ENCODE measurements at regions not wholly inside any gene's neighbourhood (a gene's known extent, or its start where the extent isn't known, plus 50 kb on each side); places are given as distances from the start of the nearest gene placed in this dataset.

DNA sequence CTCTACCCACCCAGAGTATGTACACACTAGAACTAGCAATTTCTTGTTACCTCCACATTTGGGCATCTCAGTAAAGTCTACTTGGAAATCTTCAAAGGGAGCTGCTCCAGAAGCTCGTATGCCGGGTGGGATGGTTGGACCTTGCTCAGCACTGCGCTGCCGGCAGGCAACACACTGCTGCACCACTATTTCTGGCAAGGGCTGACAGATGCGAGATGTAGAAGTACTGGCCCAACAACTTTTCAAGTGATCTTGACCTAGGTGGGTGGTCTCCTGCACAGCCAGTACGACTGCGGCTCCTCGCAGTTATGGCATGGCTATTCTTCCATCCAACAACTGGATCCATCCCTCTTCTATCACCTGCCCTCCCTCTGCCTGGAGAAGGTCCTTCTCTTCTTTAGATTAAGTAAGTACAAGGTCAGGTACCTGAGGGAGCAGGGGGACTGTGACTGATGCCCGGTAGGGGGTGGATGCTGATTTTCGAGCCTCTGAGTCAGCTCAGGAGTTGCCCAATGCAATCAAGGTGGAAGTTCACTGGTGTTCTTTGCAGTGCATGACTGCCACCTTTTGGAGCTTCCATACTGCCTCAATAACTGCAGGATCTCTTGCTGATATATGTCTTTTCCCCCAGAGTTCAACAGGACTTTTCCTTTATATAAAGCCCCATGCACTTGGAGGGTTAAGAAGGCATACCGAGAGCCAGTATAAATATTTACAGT is 100.4 kb upstream of the SLC1A4 start:
- intact Hi-C loops (cut with micrococcal nuclease), result no loop called here
- POLR2A ChIA-PET, result no interaction called here
- Histone ChIP-seq H3K27ac (ENCODE audit: insufficient read depth, low read depth, low read length) (no peak overlapping the region), H2AFZ (ENCODE audit: low read depth, low read length) (no peak overlapping the region), H4K20me1 (replicated peaks; ENCODE audit: control insufficient read depth, extremely low read depth, insufficient read depth, low read length) (no peaks in the 10 kb centered on the region), H3K79me2 (ENCODE audit: control insufficient read depth, insufficient read depth, low read length) (no peaks in the 10 kb centered on the region), H3K4me1 (ENCODE audit: control insufficient read depth, extremely low read depth, insufficient read depth, low read length) (no peaks in the 10 kb centered on the region), H3K36me3 (ENCODE audit: control insufficient read depth in 2 of 2, extremely low read depth in 1 of 2, insufficient read depth in 2 of 2, low read length in 2 of 2) (no peaks in the 10 kb centered on the region), H3K4me3 (replicated peaks in 1 of 3; ENCODE audit: insufficient read depth in 1 of 3, low read depth in 1 of 3, low read length in 3 of 3) (no peak overlapping the region), H3K9me1 (replicated peaks; ENCODE audit: control insufficient read depth, extremely low read depth, insufficient read depth, low read length) (no peaks in the 10 kb centered on the region), H3K27me3 (ENCODE audit: control insufficient read depth in 2 of 2, insufficient read depth in 2 of 2, low read length in 2 of 2) (peaks cover 0 to 2% of the 10 kb centered on the region in 2 experiments), H3K9me3 (replicated peaks; ENCODE audit: control insufficient read depth, insufficient read depth, low read length) (no peaks in the 10 kb centered on the region), H3K9ac (replicated peaks; ENCODE audit: extremely low read depth, insufficient read depth, low read length) (no peak overlapping the region), H3K4me2 (ENCODE audit: insufficient read depth, low read length) (no peak overlapping the region)
- no peak for FAIRE-seq
- peak; percentile 25 for DNase-seq (ENCODE audit: low read depth, low spot score)
- dilution Hi-C loops (cut with MboI; ENCODE audit: extremely low pct_ligation_motif_present, low sequenced_read_pairs), result no loop called here
- no TSS peak for BruUV-seq (replicated peaks)
- CTCF ChIA-PET, result interaction anchor here (0.6 to 2.2 kb wide), 15 partner anchors 12 to 839 kb away, joined by 3 to 24 read pairs (median 3); partner anchors contain the start of gene AFTPH
- TF ChIP-seq POLR2A (IDR thresholded peaks at IDR 0.05; ENCODE audit: low read depth, low read length) (no peak), EZH2 (IDR thresholded peaks at IDR 0.05; ENCODE audit: borderline replicate concordance, low read depth, low read length, severe bottlenecking) (no peak), MAX (IDR thresholded peaks at IDR 0.05; ENCODE audit: insufficient read depth, insufficient read length) (no peak), CTCF (IDR thresholded peaks at IDR 0.05; ENCODE audit: extremely low read depth in 1 of 2, insufficient read depth in 1 of 2, low read depth in 1 of 2, low read length in 2 of 2) (peak in 1 of 2 donors; percentile 17)

- no peaks in the 10 kb centered on the region for H4K20me1 ChIP-seq (replicated peaks; ENCODE audit: control insufficient read depth, extremely low read depth, insufficient read depth, low read length)
- H3K27me3 ChIP-seq (ENCODE audit: control insufficient read depth in 2 of 2, insufficient read depth in 2 of 2, low read length in 2 of 2), result peaks cover 0 to 2% of the 10 kb centered on the region in 2 experiments
- H3K4me2 ChIP-seq (ENCODE audit: insufficient read depth, low read length), result no peak overlapping the region
- ChIA-PET CTCF (interaction anchor here (1.5 to 2.2 kb wide), 2 partner anchors 243 to 558 kb away, joined by 3 to 24 read pairs; no protein-coding TSS in a partner anchor), POLR2A (no interaction called here)
- BruUV-seq (replicated peaks), result no TSS peak
- intact Hi-C loops (cut with micrococcal nuclease), result no loop called here
- no peaks in the 10 kb centered on the region for H3K9me1 ChIP-seq (replicated peaks; ENCODE audit: control insufficient read depth, extremely low read depth, insufficient read depth, low read length)
- H3K4me1 ChIP-seq (ENCODE audit: control insufficient read depth, extremely low read depth, insufficient read depth, low read length), result no peaks in the 10 kb centered on the region
- H2AFZ ChIP-seq (ENCODE audit: low read depth, low read length), result no peak overlapping the region
- no peak for TF ChIP-seq FOS (IDR thresholded peaks at IDR 0.05; ENCODE audit: borderline replicate concordance, insufficient read depth, low read length)
- no peak for TF ChIP-seq POLR2A (IDR thresholded peaks at IDR 0.05; ENCODE audit: low read depth, low read length)
- no peak for TF ChIP-seq GATA2 (IDR thresholded peaks at IDR 0.05; ENCODE audit: insufficient read depth, insufficient read length, low read depth, low read length)
- TF ChIP-seq JUN (IDR thresholded peaks at IDR 0.05; ENCODE audit: borderline replicate concordance, insufficient read depth, insufficient read length, low read depth), result no peak
- no peak for TF ChIP-seq POLR2AphosphoS5 (IDR thresholded peaks at IDR 0.05; ENCODE audit: insufficient read depth, low read depth, low read length)
- no peak for TF ChIP-seq MYC (IDR thresholded peaks at IDR 0.05; ENCODE audit: low read depth, low read length)
- no peak for TF ChIP-seq EZH2 (IDR thresholded peaks at IDR 0.05; ENCODE audit: borderline replicate concordance, low read depth, low read length, severe bottlenecking)
- TF ChIP-seq CTCF (IDR thresholded peaks at IDR 0.05; ENCODE audit: extremely low read depth in 1 of 2, insufficient read depth in 1 of 2, low read depth in 1 of 2, low read length in 2 of 2), result no peak
- no peak for TF ChIP-seq MAX (IDR thresholded peaks at IDR 0.05; ENCODE audit: insufficient read depth, insufficient read length)
- H3K4me3 ChIP-seq (replicated peaks in 1 of 3; ENCODE audit: insufficient read depth in 1 of 3, low read depth in 1 of 3, low read length in 3 of 3), result no peak overlapping the region
- H3K27ac ChIP-seq (ENCODE audit: insufficient read depth, low read depth, low read length), result no peak overlapping the region
- no peaks in the 10 kb centered on the region for H3K79me2 ChIP-seq (ENCODE audit: control insufficient read depth, insufficient read depth, low read length)
- H3K9me3 ChIP-seq (replicated peaks; ENCODE audit: control insufficient read depth, insufficient read depth, low read length), result no peaks in the 10 kb centered on the region
- no peaks in the 10 kb centered on the region for H3K36me3 ChIP-seq (ENCODE audit: control insufficient read depth in 2 of 2, extremely low read depth in 1 of 2, insufficient read depth in 2 of 2, low read length in 2 of 2)
- no peak for DNase-seq (ENCODE audit: low read depth, low spot score)
- no peak overlapping the region for H3K9ac ChIP-seq (replicated peaks; ENCODE audit: extremely low read depth, insufficient read depth, low read length)
- FAIRE-seq, result no peak
- dilution Hi-C loops (cut with MboI; ENCODE audit: extremely low pct_ligation_motif_present, low sequenced_read_pairs), result no loop called here
Observed at GRCh38 chr2:64889803-64890202, 99.4 kb upstream of the SLC1A4 start.

Measured in endothelial cell of umbilical vein (primary cell).